IPS DF 6.9 (cell line): ENCODE measurements at regions not wholly inside any gene's neighbourhood (a gene's known extent, or its start where the extent isn't known, plus 50 kb on each side); places are given as distances from the start of the nearest gene placed in this dataset.
"Not testable (repeated sequence)": the region's sequence is repeated elsewhere in the genome, so short reads cannot be mapped to it uniquely, and the experiment has no call there.

Source experiments
- DNase-seq: peaks from one replicate; pipeline ENCODE4 v3.0.0-alpha.2; 2013; ENCODE audit warnings: low read depth, low spot score
- H3K27ac ChIP-seq: one replicate; pipeline ENCODE4 v1.5.1; 2013; ENCODE audit warnings: low read length, control low read depth
- H3K27me3 ChIP-seq: 2 replicates; pipeline ENCODE4 v1.6.1; 2013; ENCODE audit warnings: mild to moderate bottlenecking, low read length; ENCODE audit not compliant: control insufficient read depth, insufficient read depth
- H3K36me3 ChIP-seq: 2 replicates; pipeline ENCODE4 v1.6.1; 2013; ENCODE audit warnings: low read length; ENCODE audit not compliant: control insufficient read depth, insufficient read depth
- H3K4me1 ChIP-seq: 2 replicates; pipeline ENCODE4 v1.6.1; 2013; ENCODE audit warnings: low read length; ENCODE audit not compliant: control insufficient read depth, insufficient read depth
- H3K4me3 ChIP-seq: 2 replicates; pipeline ENCODE4 v1.5.1; 2013; ENCODE audit warnings: mild to moderate bottlenecking, low read length
- H3K9me3 ChIP-seq: 2 replicates; pipeline ENCODE4 v1.6.1; 2013; ENCODE audit warnings: low read length, inconsistent platforms; ENCODE audit not compliant: control insufficient read depth, insufficient read depth
- WGBS: extraction: QIAGEN DNeasy Blood & Tissue Kit; methylation state at CpG from one replicate; pipeline ENCODE4 v1.1.7; 2013; ENCODE audit warnings: mixed read lengths, missing lambda C conversion rate; ENCODE audit not compliant: insufficient read length, insufficient coverage; 5-methylcytosine and 5-hydroxymethylcytosine counted together

DNA sequence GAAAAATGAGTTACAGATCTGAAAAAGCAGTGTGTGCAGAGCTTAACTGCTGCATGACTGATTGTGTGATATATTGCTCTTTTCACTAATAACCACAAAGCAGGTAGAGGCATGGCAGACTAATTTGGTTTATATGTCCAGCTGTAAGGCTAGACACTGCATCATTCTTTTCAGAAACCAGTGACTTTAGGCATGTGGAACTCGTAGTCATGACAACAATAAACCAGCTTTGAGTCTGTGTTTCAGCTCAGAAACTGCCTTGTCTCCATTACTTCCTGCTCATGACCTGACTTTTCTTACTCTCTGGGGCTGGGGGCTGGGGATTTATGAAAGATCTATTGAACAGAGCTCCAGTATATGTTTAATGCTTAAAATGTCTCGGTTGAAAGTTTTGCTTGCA lies 146.8 kb upstream of the LRIG3 start:
- Histone ChIP-seq H3K36me3 (no peaks in the 10 kb centered on the region), H3K27ac (no peak overlapping the region), H3K27me3 (no peaks in the 10 kb centered on the region), H3K4me1 (no peaks in the 10 kb centered on the region), H3K4me3 (no peak overlapping the region), H3K9me3 (no peaks in the 10 kb centered on the region)
- no peak for DNase-seq
- WGBS = no CpG with 5 or more reads among the region's 2 CpGs

DNA sequence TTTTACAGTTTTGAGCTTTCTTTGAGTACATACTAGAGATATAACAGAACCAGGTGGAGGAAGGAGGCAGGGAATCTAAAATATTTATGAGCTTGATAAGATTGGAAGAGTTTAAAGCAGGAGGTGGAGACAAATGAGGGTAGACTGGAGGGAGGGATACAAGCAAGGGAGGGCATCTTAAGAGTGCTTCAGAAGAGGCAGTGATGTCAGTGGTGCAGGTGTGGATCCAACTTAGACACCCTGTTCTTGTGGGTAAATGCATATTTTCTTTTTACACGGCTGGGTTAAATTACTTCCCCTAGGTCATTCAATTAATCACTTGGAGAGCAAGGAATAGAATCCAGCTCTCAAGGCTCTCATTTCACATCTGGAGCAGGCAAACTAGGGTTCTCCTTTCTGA lies 146.1 kb upstream of the LRIG3 start:
- no peaks in the 10 kb centered on the region for H3K4me1 ChIP-seq
- H3K36me3 ChIP-seq = no peaks in the 10 kb centered on the region
- no peaks in the 10 kb centered on the region for H3K9me3 ChIP-seq
- H3K27ac ChIP-seq = no peak overlapping the region
- no peak overlapping the region for H3K4me3 ChIP-seq
- no CpG with 5 or more reads among the region's 1 CpG for WGBS
- no peaks in the 10 kb centered on the region for H3K27me3 ChIP-seq
- no peak for DNase-seq

DNA sequence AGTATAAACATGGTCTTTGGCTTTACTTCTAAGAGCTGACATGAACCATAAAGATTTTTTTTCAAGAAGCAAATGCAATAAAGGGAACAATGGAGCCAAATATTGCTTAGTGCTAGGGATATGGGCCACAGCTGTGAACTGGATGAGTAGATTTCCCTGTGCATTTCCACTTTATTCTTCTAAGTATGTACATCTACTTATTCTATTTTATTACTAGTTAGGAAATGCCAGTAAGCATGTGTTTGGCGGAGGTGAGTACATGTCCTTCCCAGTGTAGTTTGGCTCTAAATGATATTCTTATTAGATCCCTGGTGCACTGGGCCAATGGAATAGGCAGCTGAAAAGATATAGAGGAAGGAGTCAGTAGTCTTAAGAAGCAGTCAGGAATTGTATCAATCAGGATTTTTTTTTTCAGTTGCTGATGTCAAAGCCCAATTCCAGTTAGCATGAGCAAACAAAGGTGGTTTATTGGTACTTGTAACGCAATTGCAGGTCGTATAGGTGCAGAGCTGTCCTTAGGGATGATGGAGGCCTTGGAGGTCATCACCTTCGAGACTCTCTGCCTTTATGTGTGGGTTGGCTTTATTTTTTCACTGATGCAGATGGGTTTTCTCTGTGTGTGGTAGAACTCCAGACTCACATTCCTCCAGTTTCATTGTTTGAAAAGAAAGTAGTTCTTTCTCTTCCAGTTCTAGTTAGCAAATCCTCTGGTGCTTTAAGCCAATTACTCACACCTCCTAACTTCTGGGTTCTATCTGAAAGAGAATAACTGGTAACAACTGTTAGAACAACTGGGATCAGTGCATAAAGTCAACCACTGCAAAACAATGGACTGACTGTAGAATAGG lies 139.0 kb upstream of the LRIG3 start:
- no peak for DNase-seq
- no peak overlapping the region for H3K4me3 ChIP-seq
- WGBS = no CpG with 5 or more reads among the region's 4 CpGs
- no peaks in the 10 kb centered on the region for H3K9me3 ChIP-seq
- H3K4me1 ChIP-seq = no peaks in the 10 kb centered on the region
- H3K36me3 ChIP-seq = no peaks in the 10 kb centered on the region
- H3K27ac ChIP-seq = no peak overlapping the region
- H3K27me3 ChIP-seq = no peaks in the 10 kb centered on the region

DNA sequence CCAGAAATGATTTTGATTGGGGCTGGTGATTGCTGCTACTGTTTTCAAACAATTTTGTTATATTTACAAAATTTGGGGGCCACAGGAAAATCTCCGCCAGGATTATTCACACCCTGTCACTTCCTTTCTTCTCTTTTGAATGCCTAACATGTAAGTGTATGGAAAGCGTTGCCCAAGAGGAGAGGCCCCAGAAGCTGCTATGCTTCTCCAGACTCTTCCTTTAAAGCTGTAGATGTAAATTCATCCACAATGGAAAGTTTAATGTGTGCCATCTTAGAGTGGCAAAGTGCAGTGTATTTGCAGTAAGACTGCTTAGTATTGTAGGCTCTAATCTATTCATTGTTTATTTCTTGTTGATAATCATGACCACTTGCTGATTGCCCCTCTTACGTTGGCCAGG lies 136.7 kb upstream of the LRIG3 start:
- no peak for DNase-seq
- Histone ChIP-seq H3K27me3 (no peaks in the 10 kb centered on the region), H3K4me3 (no peak overlapping the region), H3K9me3 (no peaks in the 10 kb centered on the region), H3K36me3 (no peaks in the 10 kb centered on the region), H3K4me1 (no peaks in the 10 kb centered on the region), H3K27ac (no peak overlapping the region)
- WGBS = no CpG with 5 or more reads among the region's 3 CpGs

DNA sequence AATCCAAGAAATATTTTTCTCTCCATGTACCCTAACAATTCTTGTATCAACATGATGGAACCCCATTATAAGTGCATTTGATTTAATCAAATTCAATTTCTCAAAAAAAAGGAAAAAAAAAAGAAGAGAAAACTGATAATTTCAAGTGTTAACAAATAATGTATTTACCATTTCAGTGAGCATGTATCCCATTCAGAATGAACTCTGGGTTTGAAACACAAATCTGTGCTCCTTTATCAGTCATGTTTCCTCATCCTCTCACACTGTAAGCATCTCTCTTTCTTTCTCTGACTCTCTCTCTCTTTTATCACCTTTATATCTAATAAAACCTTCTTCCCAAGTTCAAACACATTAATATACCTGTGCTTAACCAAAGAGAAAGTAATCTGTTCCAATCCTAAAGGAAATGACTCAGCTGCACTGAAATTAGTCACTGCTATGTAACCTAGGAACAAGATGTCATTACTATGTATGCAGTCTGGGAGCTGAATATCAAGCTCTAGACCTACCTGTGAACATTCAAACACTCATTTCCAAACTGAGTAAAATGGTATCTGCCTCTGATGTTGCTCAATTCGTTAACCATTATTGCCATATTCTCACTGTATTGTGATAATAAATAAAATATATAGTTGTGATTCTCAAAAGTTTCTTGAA lies 135.0 kb upstream of the LRIG3 start:
- Histone ChIP-seq H3K27ac (no peak overlapping the region), H3K27me3 (no peaks in the 10 kb centered on the region), H3K4me1 (no peaks in the 10 kb centered on the region), H3K9me3 (no peaks in the 10 kb centered on the region), H3K4me3 (no peak overlapping the region), H3K36me3 (no peaks in the 10 kb centered on the region)
- no peak for DNase-seq
- WGBS = no CpG with 5 or more reads among the region's 1 CpG

DNA sequence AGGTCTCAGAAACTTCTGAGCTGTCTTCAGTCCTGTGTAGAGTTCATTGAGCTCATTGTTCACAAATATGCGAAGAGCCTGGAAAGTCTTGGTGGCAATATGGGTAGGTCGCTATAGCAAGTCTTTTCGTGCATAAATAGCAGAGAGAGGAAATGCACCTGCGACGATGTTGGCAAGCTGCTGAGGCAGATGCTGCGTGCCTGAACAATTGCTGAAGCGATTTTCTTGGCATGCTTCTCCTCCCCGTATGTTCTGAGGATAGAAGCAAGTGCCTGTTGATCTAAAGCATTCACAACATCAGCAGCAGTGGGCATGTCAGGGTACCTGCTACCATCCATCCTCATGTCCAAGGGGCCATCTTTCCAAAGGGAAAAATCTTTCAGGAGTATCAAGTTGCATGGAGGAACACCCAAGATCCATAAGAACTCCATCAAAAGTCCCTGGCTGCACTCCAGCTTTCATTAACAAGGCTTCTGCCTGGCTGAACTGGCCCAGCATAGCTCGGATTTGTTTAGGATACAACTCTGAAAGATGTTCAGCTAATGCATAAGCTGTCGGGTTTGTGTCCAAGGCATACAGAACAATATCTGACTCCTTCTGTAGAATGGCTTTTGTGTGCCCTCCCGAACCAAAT lies 133.1 kb upstream of the LRIG3 start:
- not testable (repeated sequence) for H3K27ac ChIP-seq, H3K36me3 ChIP-seq, DNase-seq, H3K4me1 ChIP-seq, H3K9me3 ChIP-seq, H3K4me3 ChIP-seq, H3K27me3 ChIP-seq
- no CpG with 5 or more reads among the region's 11 CpGs for WGBS

DNA sequence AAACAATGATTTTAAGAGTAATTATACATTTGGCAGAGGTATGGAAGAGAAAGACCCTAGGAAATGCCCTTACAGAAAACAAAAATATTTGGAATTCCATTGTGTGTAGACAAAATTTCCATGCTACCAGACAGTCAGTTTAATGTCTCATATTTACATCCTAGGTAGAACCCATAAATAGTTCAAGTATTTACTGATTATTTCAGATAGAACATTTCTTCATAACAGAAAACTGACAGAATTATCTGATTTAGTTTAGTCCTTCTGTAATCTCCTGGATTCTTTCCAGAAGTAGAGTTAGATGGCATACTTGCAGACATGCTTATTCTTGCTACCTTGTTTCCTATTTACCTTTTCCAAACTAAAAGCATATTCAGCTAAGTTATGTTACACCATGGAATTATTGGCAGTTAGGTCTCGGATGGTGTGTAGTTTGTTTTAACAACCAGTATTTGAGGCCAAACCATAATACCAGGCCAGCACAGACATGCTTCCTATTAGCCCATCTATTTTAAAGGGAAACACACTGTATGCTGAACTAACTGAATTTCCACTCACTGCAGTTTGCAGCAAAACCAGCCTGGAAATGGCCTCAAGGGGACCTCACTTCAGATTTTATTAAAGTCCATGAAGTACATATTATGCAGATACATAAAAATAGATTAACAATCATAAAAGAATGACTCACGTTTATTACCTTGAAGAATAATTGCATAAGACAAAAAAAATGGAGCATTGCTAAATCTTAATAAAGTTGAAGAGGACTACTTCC lies 126.6 kb upstream of the LRIG3 start:
- H3K9me3 ChIP-seq = no peaks in the 10 kb centered on the region
- WGBS = no CpG with 5 or more reads among the region's 2 CpGs
- no peaks in the 10 kb centered on the region for H3K27me3 ChIP-seq
- no peak for DNase-seq
- H3K4me3 ChIP-seq = no peak overlapping the region
- no peak overlapping the region for H3K27ac ChIP-seq
- H3K4me1 ChIP-seq = no peaks in the 10 kb centered on the region; the same call in 1 of the 2 replicates
- no peaks in the 10 kb centered on the region for H3K36me3 ChIP-seq

DNA sequence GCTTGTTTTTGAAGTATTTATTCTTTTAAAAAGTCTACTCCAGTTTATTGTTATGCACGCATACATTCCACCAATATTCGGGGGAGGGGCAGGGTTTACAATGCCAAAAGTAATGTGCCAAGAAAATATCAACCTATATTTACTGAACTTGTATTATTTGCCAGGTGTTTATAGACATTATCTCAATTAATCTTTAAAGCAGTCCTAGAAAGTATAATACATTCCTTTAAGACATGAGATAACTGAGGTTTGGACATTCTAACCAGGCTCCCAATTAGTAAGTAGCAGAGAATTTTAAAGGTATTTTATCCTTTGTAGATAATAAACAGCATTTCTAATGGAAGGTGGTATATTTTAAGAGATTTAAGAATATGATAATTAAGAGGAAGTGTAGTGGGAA lies 124.5 kb upstream of the LRIG3 start:
- Histone ChIP-seq H3K36me3 (no peaks in the 10 kb centered on the region), H3K27ac (no peak overlapping the region), H3K4me3 (no peak overlapping the region), H3K4me1 (no peaks in the 10 kb centered on the region; the same call in 1 of the 2 replicates), H3K9me3 (no peaks in the 10 kb centered on the region), H3K27me3 (no peaks in the 10 kb centered on the region)
- WGBS = no CpG with 5 or more reads among the region's 2 CpGs
- DNase-seq = no peak

DNA sequence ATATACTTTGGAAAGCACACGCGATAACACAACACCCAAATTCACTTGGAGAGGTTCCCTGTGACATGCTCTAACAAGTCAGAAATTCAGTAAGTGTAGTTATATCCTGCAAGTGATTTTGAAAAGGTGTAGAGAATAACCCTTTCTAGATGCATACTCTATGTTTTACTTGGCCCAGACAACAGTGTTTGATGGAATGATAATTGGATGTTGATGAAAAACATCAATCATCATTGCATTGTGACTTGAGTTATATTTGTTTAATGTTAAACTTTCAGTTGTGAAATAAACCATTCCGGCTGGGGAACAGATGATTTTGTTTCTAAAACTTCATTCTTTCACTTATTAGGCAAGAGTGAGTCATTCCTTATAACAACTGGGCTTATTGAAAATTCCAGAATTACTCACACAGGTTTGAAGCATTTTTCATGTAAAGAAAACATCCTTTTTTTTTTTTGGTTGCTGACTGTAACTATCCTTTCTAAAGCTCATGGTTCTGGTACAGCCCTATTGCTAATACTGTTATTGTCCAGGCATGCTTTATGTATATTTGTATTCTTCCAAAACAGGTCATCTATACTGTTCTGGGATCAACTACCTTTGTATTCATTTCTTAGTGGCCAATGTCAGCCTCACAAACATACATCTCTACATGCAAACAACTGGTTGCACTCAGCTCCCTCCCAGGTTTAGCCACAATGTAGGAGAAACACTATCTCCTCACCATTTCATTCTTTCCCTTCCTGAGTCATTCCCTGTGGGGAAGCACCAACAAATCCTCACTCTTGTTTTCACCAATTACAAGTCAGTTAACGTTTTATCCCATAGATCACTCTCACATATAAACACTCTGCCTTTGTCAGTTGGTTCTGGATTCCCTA lies 121.2 kb upstream of the LRIG3 start:
- Histone ChIP-seq H3K9me3 (no peaks in the 10 kb centered on the region), H3K4me3 (no peak overlapping the region), H3K36me3 (no peaks in the 10 kb centered on the region), H3K27me3 (no peaks in the 10 kb centered on the region), H3K4me1 (no peaks in the 10 kb centered on the region; the same call in 1 of the 2 replicates), H3K27ac (no peak overlapping the region)
- no CpG with 5 or more reads among the region's 4 CpGs for WGBS
- no peak for DNase-seq
